Esophagus (tissue), 2 donors: ENCODE measurements at regions not wholly inside any gene's neighbourhood (a gene's known extent, or its start where the extent isn't known, plus 50 kb on each side); places are given as distances from the start of the nearest gene placed in this dataset.
"Not testable (repeated sequence)": the region's sequence is repeated elsewhere in the genome, so short reads cannot be mapped to it uniquely, and the experiment has no call there.

Source experiments
- H3K27ac ChIP-seq, 2 donors: one replicate each; pipeline ENCODE4 v1.5.1; 2013; ENCODE audit warnings: low read depth in 2 of 2, mild to moderate bottlenecking in 2 of 2, inconsistent platforms in 1 of 2, low read length in 1 of 2, moderate library complexity in 1 of 2
- H3K27me3 ChIP-seq, 2 donors: one replicate each; pipeline ENCODE4 v1.6.1; 2013; ENCODE audit warnings: low read length in 2 of 2, control low read depth in 1 of 2, mild to moderate bottlenecking in 1 of 2; ENCODE audit not compliant: insufficient read depth in 2 of 2, control insufficient read depth in 1 of 2
- H3K36me3 ChIP-seq, 2 donors: one replicate each; pipeline ENCODE4 v1.6.1; 2013; ENCODE audit warnings: low read length in 1 of 2; ENCODE audit not compliant: control insufficient read depth in 2 of 2, insufficient read depth in 2 of 2
- H3K4me1 ChIP-seq, 2 donors: one replicate each; pipeline ENCODE4 v1.6.1; 2013; ENCODE audit warnings: low read length in 1 of 2; ENCODE audit not compliant: control insufficient read depth in 2 of 2, insufficient read depth in 2 of 2
- H3K4me3 ChIP-seq, 2 donors: one replicate each; pipeline ENCODE4 v1.5.1; 2013; ENCODE audit warnings: low read length in 2 of 2, mild to moderate bottlenecking in 2 of 2, low read depth in 1 of 2, moderate library complexity in 1 of 2
- H3K9me3 ChIP-seq, 2 donors: one replicate each; pipeline ENCODE4 v1.6.1; 2013; ENCODE audit warnings: mild to moderate bottlenecking in 2 of 2, low read depth in 1 of 2, low read length in 1 of 2, moderate library complexity in 1 of 2; ENCODE audit not compliant: control insufficient read depth in 2 of 2, insufficient read depth in 1 of 2
- WGBS, 2 donors: extraction: QIAGEN DNeasy Blood & Tissue Kit; methylation state at CpG; one replicate each; pipeline ENCODE4 v1.1.7; 2013; 5-methylcytosine and 5-hydroxymethylcytosine counted together
- donor health status: healthy with polysubstance abuse.
- donor health status: Bipolar disorder and iron deficiency.

DNA sequence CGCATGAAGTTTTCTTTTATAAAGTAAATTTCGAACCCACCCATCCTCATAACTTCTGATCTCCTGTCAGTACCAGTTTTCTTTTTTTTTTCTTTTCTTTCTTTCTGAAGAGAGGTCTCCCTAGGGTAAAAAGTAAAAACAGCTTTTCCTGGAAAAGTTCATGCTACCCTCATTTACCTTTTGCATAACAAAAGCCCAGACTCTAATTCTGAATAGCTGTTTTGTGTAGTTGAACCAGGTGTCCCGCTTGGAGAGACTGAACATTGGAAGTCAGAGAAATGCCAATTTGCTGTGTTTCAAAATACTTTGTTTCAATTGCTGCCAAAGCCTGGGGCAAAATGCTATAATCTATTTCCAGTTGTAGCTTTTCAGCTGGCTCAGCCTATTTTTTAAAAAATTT lies 113.7 kb upstream of the RUNX1 start:
- WGBS, 2 donors, result 48 to 66% methylated on average over 3 of the region's 3 CpGs

DNA sequence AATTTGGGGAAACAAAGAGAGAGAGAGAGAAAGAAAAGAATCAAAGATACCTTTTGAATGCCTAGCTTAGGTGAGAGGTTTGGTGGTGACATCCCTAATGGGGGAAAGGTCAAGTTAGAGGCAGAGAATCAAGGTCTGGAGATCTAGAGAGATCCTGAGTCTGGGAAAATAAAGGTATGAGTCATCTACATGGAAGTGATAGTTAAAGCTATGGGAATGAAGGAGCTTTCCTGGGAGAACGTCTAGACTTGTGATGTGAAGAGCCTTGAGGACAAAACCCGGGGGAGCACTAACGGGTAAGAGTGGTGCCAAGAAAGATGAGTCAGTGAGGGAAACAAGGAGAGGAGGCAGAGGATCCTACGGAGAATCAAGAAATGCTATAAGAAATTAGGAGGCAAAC lies 110.8 kb upstream of the RUNX1 start:
- no peak overlapping the region for H3K4me3 ChIP-seq

More for the DNA sequence above, 113.7 kb upstream of the RUNX1 start:
- H3K27me3 ChIP-seq, result no peaks in the 10 kb centered on the region
- H3K27ac ChIP-seq, result no peak overlapping the region
- no peaks in the 10 kb centered on the region for H3K36me3 ChIP-seq
- H3K9me3 ChIP-seq, result no peaks in the 10 kb centered on the region
- no peaks in the 10 kb centered on the region for H3K4me1 ChIP-seq
- no peak overlapping the region for H3K4me3 ChIP-seq

DNA sequence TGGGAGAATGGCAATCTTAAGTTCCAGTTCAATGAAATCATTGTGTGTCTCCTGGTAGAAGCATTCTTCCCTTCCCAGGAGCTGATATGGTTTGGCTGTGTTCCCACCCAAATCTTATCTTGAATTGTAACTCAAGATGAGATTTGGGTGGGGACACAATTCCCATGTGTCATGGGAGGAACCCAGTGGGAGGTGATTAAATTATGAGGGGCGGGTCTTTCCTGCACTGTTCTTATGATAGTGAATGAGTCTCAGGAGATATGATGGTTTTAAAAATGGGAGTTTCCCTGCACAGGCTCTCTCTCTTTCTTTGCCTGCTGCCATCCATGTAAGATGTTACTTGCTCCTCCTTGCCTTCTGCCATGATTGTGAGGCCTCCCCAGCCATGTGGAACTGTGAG lies 108.3 kb upstream of the RUNX1 start:
- not testable (repeated sequence) for H3K4me1 ChIP-seq, H3K27me3 ChIP-seq, H3K27ac ChIP-seq, H3K36me3 ChIP-seq, H3K9me3 ChIP-seq, H3K4me3 ChIP-seq
- WGBS, 2 donors, result 85 to 91% methylated on average over 1 of the region's 1 CpG

More for the DNA sequence above, 110.8 kb upstream of the RUNX1 start:
- no peaks in the 10 kb centered on the region for H3K9me3 ChIP-seq
- no peaks in the 10 kb centered on the region for H3K36me3 ChIP-seq
- 38 to 69% methylated on average over 4 of the region's 4 CpGs for WGBS, 2 donors
- H3K27ac ChIP-seq, result no peak overlapping the region
- no peaks in the 10 kb centered on the region for H3K27me3 ChIP-seq
- no peaks in the 10 kb centered on the region for H3K4me1 ChIP-seq

DNA sequence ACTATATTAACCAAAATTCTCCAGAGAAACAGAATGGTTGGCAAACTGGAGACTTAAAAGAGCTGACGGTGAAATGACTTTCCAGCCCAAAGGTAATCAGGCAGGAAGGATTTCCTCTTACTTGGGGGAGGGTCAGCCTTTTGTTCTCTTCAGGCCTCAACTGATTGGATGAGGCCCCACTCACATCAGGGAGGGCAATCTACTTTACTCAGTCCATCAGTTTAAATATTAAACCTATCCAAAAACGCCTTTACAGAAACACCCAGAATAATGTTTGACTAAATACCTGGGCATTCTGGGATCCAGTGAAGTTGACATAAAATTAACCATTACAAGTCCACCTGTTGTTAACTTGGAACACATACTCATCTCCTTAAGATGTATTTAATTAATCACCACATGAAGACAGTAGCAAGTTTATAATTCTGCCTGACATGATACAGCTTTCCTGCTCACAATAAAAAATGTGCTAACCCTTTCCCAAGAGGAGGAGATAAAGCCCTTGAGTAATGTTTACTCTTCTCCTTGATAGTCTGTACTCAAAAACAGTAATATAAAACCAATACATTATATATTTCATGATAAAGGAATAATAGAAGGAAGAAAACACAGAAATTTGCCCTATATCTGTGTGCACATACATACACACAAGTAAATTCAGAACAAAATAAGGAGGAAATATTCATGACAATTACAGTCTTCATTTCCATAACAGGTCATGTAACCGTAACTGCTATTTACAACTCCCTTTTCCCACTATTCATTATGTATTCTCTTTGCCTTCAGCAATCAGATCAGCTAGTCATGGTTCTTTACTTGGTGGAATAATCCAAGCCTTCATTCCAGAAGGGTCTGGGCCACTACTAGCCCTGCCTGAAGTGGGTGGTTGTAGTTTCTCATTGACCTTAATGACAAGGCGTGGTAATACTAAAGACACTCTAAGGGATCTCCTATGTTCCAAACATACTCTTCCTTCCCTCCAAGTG lies 107.5 kb upstream of the RUNX1 start:
- Histone ChIP-seq H3K4me3 (no peak overlapping the region), H3K4me1 (no peaks in the 10 kb centered on the region), H3K36me3 (no peaks in the 10 kb centered on the region), H3K27me3 (no peaks in the 10 kb centered on the region), H3K9me3 (no peaks in the 10 kb centered on the region), H3K27ac (no peak overlapping the region)
- WGBS, 2 donors, result 80 to 89% methylated on average over 4 of the region's 4 CpGs

DNA sequence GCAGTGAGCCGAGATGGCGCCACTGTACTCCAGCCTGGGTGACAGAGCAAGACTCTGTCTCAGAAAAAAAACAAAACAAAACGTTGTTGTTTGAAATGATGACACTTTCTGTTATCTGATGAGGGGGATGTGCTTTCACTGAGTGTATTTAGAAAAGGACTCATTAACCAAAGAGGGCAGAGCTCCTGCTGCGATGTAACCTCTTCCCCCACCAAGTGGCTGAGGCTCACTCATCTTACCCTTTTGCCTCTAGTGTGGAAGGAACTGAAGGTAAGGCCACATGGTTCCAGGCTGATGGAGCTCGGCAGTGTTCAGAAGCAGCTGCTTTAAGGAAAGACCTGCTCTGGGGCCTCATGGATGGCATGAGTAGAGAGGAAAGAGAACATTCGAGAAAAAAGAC lies 105.7 kb upstream of the RUNX1 start:
- H3K9me3 ChIP-seq, result no peaks in the 10 kb centered on the region
- no peak overlapping the region for H3K4me3 ChIP-seq
- 80 to 82% methylated on average over 6 of the region's 6 CpGs for WGBS, 2 donors
- no peaks in the 10 kb centered on the region for H3K27me3 ChIP-seq
- no peaks in the 10 kb centered on the region for H3K4me1 ChIP-seq
- no peaks in the 10 kb centered on the region for H3K36me3 ChIP-seq
- H3K27ac ChIP-seq, result no peak overlapping the region

DNA sequence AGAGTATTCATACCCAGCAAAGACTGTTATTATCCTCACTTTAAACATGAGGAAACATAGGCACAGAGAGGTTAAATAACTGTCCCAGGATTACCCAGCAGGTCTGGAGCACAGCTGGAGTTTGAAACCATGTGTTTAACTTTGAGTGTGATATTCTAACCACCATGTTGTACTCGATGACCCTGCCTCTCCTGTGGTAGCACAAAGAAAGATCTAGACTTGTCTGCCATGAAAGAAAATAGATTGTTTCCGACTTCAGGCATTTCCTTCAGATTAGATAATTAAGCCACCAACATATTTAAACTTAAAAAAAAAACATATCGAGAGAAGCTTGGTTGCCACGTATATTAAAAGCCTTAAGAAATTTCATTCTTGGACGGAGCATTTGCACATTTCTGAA lies 104.6 kb upstream of the RUNX1 start:
- no peaks in the 10 kb centered on the region for H3K9me3 ChIP-seq
- no peak overlapping the region for H3K4me3 ChIP-seq
- no peak overlapping the region for H3K27ac ChIP-seq
- no peaks in the 10 kb centered on the region for H3K4me1 ChIP-seq
- 83 to 85% methylated on average over 5 of the region's 5 CpGs for WGBS, 2 donors
- no peaks in the 10 kb centered on the region for H3K27me3 ChIP-seq
- H3K36me3 ChIP-seq, result no peaks in the 10 kb centered on the region

DNA sequence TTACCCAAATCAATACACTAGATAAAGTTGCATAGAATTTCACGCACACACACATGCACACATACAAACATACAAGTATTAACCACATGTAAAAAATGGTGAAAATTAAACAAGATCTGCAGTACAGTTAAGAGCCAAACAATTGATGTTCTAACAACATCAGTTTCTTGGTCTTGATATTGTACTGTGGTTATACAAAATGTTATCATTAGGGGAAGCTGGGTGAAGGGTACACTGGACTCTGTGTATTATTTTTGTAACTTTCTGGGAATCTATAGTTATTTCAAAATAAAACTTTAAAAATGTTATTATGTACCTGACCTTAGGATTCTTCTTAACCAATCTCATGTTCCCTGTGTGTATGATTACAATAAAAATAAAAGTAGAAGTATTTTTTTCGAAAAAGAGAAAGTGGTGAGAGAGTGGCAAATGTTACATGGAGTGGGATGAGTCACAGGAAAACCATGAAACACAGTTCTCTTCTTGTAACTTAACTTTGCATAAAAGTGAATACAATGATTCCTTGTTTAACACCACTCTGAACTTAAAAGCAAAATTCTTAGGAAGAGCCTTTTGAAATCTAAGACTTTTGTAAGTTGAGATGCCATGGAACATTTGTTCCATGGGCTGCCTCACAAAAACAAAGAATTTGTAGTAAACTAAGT lies 101.6 kb upstream of the RUNX1 start:
- 73 to 78% methylated on average over 2 of the region's 2 CpGs for WGBS, 2 donors
- Histone ChIP-seq H3K4me1 (no peaks in the 10 kb centered on the region), H3K9me3 (no peaks in the 10 kb centered on the region), H3K27me3 (no peaks in the 10 kb centered on the region), H3K27ac (no peak overlapping the region), H3K4me3 (no peak overlapping the region), H3K36me3 (no peaks in the 10 kb centered on the region)

DNA sequence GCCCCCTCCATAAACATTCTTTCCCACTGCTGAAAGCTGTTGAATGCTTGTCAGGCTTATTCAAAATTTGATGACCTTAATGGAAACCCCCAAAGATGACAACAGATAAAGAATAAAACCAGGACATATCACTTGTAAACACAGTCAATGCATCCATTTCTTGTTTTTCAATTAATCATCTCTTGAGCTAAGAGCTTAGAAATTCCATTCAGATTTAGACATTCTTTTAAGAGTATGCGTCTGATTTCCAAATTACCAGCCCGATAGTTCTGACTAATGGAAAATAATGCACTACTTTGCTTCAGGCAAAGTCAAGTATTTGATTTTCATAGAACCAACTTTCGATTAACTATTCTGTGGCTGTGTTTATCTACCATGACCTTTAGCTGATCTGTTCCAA lies 100.6 kb upstream of the RUNX1 start:
- H3K36me3 ChIP-seq, result no peaks in the 10 kb centered on the region
- no peaks in the 10 kb centered on the region for H3K4me1 ChIP-seq
- no peaks in the 10 kb centered on the region for H3K9me3 ChIP-seq
- H3K27me3 ChIP-seq, result no peaks in the 10 kb centered on the region
- H3K4me3 ChIP-seq, result no peak overlapping the region
- WGBS, 2 donors, result 34 to 54% methylated on average over 3 of the region's 3 CpGs
- no peak overlapping the region for H3K27ac ChIP-seq

DNA sequence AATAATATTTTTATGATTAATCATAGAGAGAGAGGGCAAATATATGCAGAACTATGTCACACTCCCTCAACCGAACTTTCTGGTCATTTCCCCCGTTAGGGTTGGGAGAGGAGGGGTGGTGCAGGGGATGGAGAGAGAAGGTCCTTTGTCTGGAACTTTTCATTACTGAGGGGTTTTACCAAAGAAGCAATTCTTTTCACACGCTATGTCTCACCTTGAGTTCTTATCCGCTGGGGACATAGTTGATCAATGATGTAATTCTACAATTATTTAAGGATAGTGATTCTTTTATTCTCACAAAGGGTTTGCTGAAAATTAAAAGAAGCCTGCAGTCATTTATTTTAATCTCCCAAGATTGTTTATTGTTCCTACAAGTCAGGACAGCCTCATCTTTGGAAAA lies 98.3 kb upstream of the RUNX1 start:
- WGBS, 2 donors, result 56 to 58% methylated on average over 4 of the region's 4 CpGs
- Histone ChIP-seq H3K9me3 (no peaks in the 10 kb centered on the region), H3K36me3 (no peaks in the 10 kb centered on the region), H3K27ac (no peak overlapping the region), H3K4me3 (no peak overlapping the region), H3K27me3 (no peaks in the 10 kb centered on the region), H3K4me1 (no peaks in the 10 kb centered on the region)
